ENCODE measurements at regions not wholly inside any gene's neighbourhood (a gene's known extent, or its start where the extent isn't known, plus 50 kb on each side); places are given as distances from the start of the nearest gene placed in this dataset.

- no peak for DNase-seq (ENCODE audit: low read depth in 1 of 2, low spot score in 1 of 2)
- H3K27ac ChIP-seq (replicated peaks): no peak overlapping the region
- no peaks in the 10 kb centered on the region for H3K27me3 ChIP-seq (ENCODE audit: insufficient read depth, poor library complexity, severe bottlenecking)
- H3K4me3 ChIP-seq (replicated peaks; ENCODE audit: insufficient read depth, low read length): no peak overlapping the region
- no peak for TF ChIP-seq CTCF (IDR thresholded peaks at IDR 0.05; ENCODE audit: insufficient read depth, low read length)
- no peak for TF ChIP-seq GABPA (IDR thresholded peaks at IDR 0.05; ENCODE audit: low read depth)
- TF ChIP-seq POLR2AphosphoS5 (IDR thresholded peaks at IDR 0.05; ENCODE audit: low read depth): no peak
- TF ChIP-seq REST (IDR thresholded peaks at IDR 0.05; ENCODE audit: insufficient replicate concordance, low read depth): no peak
- TF ChIP-seq SPI1 (IDR thresholded peaks at IDR 0.05; ENCODE audit: borderline replicate concordance, low read depth): no peak
These were observed 389.5 kb upstream of the MAP3K7 start for GRCh38 chr6:90976341-90976740.

GRCh38 chr6:90975741-90976140 lies 388.9 kb upstream of the MAP3K7 start:
- no peak for DNase-seq (ENCODE audit: low read depth in 1 of 2, low spot score in 1 of 2)
- H3K4me3 ChIP-seq (replicated peaks; ENCODE audit: insufficient read depth, low read length): no peak overlapping the region
- no peak for TF ChIP-seq POLR2AphosphoS5 (IDR thresholded peaks at IDR 0.05; ENCODE audit: low read depth)
- TF ChIP-seq SPI1 (IDR thresholded peaks at IDR 0.05; ENCODE audit: borderline replicate concordance, low read depth): no peak
- no peak for TF ChIP-seq GABPA (IDR thresholded peaks at IDR 0.05; ENCODE audit: low read depth)
- no peak for TF ChIP-seq REST (IDR thresholded peaks at IDR 0.05; ENCODE audit: insufficient replicate concordance, low read depth)
- no peak for TF ChIP-seq CTCF (IDR thresholded peaks at IDR 0.05; ENCODE audit: insufficient read depth, low read length)
- H3K27me3 ChIP-seq (ENCODE audit: insufficient read depth, poor library complexity, severe bottlenecking): no peaks in the 10 kb centered on the region
- H3K27ac ChIP-seq (replicated peaks): no peak overlapping the region

GRCh38 chr6:90973188-90973587 lies 386.3 kb upstream of the MAP3K7 start:
- DNase-seq (ENCODE audit: low read depth in 1 of 2, low spot score in 1 of 2): no peak
- no peaks in the 10 kb centered on the region for H3K27me3 ChIP-seq (ENCODE audit: insufficient read depth, poor library complexity, severe bottlenecking)
- H3K4me3 ChIP-seq (replicated peaks; ENCODE audit: insufficient read depth, low read length): no peak overlapping the region
- no peak overlapping the region for H3K27ac ChIP-seq (replicated peaks)
- TF ChIP-seq GABPA (IDR thresholded peaks at IDR 0.05; ENCODE audit: low read depth) (no peak), POLR2AphosphoS5 (IDR thresholded peaks at IDR 0.05; ENCODE audit: low read depth) (no peak), REST (IDR thresholded peaks at IDR 0.05; ENCODE audit: insufficient replicate concordance, low read depth) (no peak), SPI1 (IDR thresholded peaks at IDR 0.05; ENCODE audit: borderline replicate concordance, low read depth) (no peak), CTCF (IDR thresholded peaks at IDR 0.05; ENCODE audit: insufficient read depth, low read length) (no peak)
